ENCODE measurements at regions not wholly inside any gene's neighbourhood (a gene's known extent, or its start where the extent isn't known, plus 50 kb on each side); places are given as distances from the start of the nearest gene placed in this dataset.
A peak's percentile ranks its signal among the peaks of the same experiment; 100 is the strongest.

DNA sequence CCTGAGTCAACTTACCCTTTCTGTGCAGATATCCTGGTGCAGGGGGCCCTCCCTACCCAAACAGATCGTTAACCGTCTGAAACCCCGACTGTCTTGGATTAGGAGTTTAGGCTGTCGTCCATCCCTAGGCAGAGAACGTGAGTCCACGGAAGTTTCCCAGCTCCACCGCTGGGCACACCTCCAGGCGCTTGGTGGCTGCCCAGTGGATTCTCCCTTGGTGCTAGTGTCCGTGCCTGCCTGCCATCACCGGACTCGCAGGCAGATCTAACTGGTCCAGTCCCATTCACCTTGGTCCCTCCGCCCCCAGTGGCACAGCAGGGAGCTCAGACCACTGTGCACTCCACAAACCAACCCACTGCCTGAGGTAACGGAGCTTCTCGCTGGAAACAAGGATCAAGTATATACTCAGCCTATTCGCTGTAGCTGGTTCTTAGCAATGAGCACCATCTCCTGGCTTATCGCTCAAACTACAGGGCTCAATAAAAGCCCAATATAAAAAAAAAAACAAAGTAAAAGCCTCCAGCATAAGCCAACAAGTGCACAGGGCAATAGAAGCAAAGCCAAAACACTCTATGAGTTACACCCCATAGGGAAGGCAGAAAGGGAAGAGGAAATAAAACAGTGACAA is 79.5 kb upstream of the USP9Y start:
- no peak overlapping the region for H2AFZ ChIP-seq (ENCODE audit: low read depth, low read length)
- TF ChIP-seq SMC3 (conservative IDR thresholded peaks at IDR 0.05; ENCODE audit: poor library complexity) (peak; percentile 59), RAD21 (conservative IDR thresholded peaks at IDR 0.05) (peak; percentile 69), EP300 (conservative IDR thresholded peaks at IDR 0.05; ENCODE audit: poor library complexity, severe bottlenecking) (no peak)
- TF ChIP-seq, protein P1, sequence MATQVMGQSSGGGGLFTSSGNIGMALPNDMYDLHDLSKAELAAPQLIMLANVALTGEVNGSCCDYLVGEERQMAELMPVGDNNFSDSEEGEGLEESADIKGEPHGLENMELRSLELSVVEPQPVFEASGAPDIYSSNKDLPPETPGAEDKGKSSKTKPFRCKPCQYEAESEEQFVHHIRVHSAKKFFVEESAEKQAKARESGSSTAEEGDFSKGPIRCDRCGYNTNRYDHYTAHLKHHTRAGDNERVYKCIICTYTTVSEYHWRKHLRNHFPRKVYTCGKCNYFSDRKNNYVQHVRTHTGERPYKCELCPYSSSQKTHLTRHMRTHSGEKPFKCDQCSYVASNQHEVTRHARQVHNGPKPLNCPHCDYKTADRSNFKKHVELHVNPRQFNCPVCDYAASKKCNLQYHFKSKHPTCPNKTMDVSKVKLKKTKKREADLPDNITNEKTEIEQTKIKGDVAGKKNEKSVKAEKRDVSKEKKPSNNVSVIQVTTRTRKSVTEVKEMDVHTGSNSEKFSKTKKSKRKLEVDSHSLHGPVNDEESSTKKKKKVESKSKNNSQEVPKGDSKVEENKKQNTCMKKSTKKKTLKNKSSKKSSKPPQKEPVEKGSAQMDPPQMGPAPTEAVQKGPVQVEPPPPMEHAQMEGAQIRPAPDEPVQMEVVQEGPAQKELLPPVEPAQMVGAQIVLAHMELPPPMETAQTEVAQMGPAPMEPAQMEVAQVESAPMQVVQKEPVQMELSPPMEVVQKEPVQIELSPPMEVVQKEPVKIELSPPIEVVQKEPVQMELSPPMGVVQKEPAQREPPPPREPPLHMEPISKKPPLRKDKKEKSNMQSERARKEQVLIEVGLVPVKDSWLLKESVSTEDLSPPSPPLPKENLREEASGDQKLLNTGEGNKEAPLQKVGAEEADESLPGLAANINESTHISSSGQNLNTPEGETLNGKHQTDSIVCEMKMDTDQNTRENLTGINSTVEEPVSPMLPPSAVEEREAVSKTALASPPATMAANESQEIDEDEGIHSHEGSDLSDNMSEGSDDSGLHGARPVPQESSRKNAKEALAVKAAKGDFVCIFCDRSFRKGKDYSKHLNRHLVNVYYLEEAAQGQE (IDR thresholded peaks at IDR 0.05; ENCODE audit: borderline replicate concordance), result no peak
- TF ChIP-seq, protein P2, sequence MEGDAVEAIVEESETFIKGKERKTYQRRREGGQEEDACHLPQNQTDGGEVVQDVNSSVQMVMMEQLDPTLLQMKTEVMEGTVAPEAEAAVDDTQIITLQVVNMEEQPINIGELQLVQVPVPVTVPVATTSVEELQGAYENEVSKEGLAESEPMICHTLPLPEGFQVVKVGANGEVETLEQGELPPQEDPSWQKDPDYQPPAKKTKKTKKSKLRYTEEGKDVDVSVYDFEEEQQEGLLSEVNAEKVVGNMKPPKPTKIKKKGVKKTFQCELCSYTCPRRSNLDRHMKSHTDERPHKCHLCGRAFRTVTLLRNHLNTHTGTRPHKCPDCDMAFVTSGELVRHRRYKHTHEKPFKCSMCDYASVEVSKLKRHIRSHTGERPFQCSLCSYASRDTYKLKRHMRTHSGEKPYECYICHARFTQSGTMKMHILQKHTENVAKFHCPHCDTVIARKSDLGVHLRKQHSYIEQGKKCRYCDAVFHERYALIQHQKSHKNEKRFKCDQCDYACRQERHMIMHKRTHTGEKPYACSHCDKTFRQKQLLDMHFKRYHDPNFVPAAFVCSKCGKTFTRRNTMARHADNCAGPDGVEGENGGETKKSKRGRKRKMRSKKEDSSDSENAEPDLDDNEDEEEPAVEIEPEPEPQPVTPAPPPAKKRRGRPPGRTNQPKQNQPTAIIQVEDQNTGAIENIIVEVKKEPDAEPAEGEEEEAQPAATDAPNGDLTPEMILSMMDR (IDR thresholded peaks at IDR 0.05; ENCODE audit: poor library complexity, severe bottlenecking), result peak; percentile 62
- no peaks in the 10 kb centered on the region for H3K9me3 ChIP-seq (ENCODE audit: low read length)

DNA sequence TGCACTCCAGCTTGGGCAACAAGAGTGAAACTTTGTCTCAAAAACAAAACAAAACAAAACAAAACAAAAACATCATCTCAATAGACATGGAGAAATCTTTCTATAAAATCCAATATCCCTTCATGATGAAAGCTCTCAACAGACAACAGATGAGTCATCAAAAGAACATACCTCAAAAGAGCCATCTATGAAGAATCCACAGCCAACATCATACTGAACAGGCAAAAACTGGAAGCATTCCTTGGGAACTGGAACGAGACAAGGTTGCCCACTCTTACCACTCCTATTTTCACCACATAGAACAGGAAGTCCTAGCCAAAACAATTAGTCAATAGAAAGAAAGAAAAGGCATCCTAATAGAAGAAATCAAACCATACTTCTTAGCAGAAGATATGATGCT is 77.8 kb upstream of the USP9Y start:
- H3K4me2 ChIP-seq (ENCODE audit: low read length), result no peak overlapping the region
- no peak overlapping the region for H2AFZ ChIP-seq (ENCODE audit: low read depth, low read length)
- H4K20me1 ChIP-seq (ENCODE audit: insufficient read depth), result no peaks in the 10 kb centered on the region
- no peaks in the 10 kb centered on the region for H3K79me2 ChIP-seq (replicated peaks; ENCODE audit: insufficient read depth, low read length)
- no peaks in the 10 kb centered on the region for H3K36me3 ChIP-seq (ENCODE audit: insufficient read depth, low read length)
- no peaks in the 10 kb centered on the region for H3K27me3 ChIP-seq (ENCODE audit: insufficient read depth, low read depth, low read length)
- no peaks in the 10 kb centered on the region for H3K9me2 ChIP-seq (ENCODE audit: insufficient read depth, low read length)
- TF ChIP-seq POLR2AphosphoS5 (IDR thresholded peaks at IDR 0.05) (no peak), TAF1 (IDR thresholded peaks at IDR 0.05; ENCODE audit: low read depth) (no peak), EP300 (conservative IDR thresholded peaks at IDR 0.05; ENCODE audit: poor library complexity, severe bottlenecking) (no peak), SMC3 (conservative IDR thresholded peaks at IDR 0.05; ENCODE audit: poor library complexity) (no peak), RAD21 (conservative IDR thresholded peaks at IDR 0.05) (no peak), MXI1 (conservative IDR thresholded peaks at IDR 0.05; ENCODE audit: poor library complexity, severe bottlenecking) (no peak), EZH2 (IDR thresholded peaks at IDR 0.05; ENCODE audit: borderline replicate concordance, insufficient read depth, low read length, poor library complexity, severe bottlenecking) (no peak)
- TF ChIP-seq, protein P1 (IDR thresholded peaks at IDR 0.05; ENCODE audit: borderline replicate concordance), result no peak
- TF ChIP-seq, protein P2 (IDR thresholded peaks at IDR 0.05; ENCODE audit: poor library complexity, severe bottlenecking), result no peak
- no peak overlapping the region for H3K27ac ChIP-seq (ENCODE audit: low read length)
- H3K9ac ChIP-seq (ENCODE audit: low read length), result no peak overlapping the region
- H3K4me3 ChIP-seq (ENCODE audit: low read length), result no peak overlapping the region
- no peaks in the 10 kb centered on the region for H3F3A ChIP-seq (ENCODE audit: insufficient read depth, low read length, poor library complexity, severe bottlenecking)
- no peaks in the 10 kb centered on the region for H3K9me3 ChIP-seq (ENCODE audit: low read length)

More for the DNA sequence above, 79.5 kb upstream of the USP9Y start:
- H3K4me2 ChIP-seq (ENCODE audit: low read length), result no peak overlapping the region
- H3K9me2 ChIP-seq (ENCODE audit: insufficient read depth, low read length), result no peaks in the 10 kb centered on the region
- H3K36me3 ChIP-seq (ENCODE audit: insufficient read depth, low read length), result no peaks in the 10 kb centered on the region
- H3K27ac ChIP-seq (ENCODE audit: low read length), result no peak overlapping the region
- no peaks in the 10 kb centered on the region for H3K79me2 ChIP-seq (replicated peaks; ENCODE audit: insufficient read depth, low read length)
- H4K20me1 ChIP-seq (ENCODE audit: insufficient read depth), result no peaks in the 10 kb centered on the region
- no peak overlapping the region for H3K4me3 ChIP-seq (ENCODE audit: low read length)
- H3K27me3 ChIP-seq (ENCODE audit: insufficient read depth, low read depth, low read length), result no peaks in the 10 kb centered on the region
- H3K9ac ChIP-seq (ENCODE audit: low read length), result no peak overlapping the region
- H3F3A ChIP-seq (ENCODE audit: insufficient read depth, low read length, poor library complexity, severe bottlenecking), result no peaks in the 10 kb centered on the region
